Hepatocyte (in vitro differentiated cells): ENCODE measurements at regions not wholly inside any gene's neighbourhood (a gene's known extent, or its start where the extent isn't known, plus 50 kb on each side); places are given as distances from the start of the nearest gene placed in this dataset.
"Not testable (repeated sequence)": the region's sequence is repeated elsewhere in the genome, so short reads cannot be mapped to it uniquely, and the experiment has no call there.

Source experiments
- DNase-seq: peaks from one replicate; pipeline ENCODE4 v3.0.0-alpha.2; 2016; ENCODE audit warnings: low spot score
- H2AFZ ChIP-seq: fragments of 200-600 bp; sonication (generic); 2 replicates; pipeline ENCODE4 v1.6.0; 2016; ENCODE audit warnings: antibody characterized with exemption, mild to moderate bottlenecking
- H3K27ac ChIP-seq: fragments of 200-600 bp; sonication (generic); 2 replicates; pipeline ENCODE4 v1.5.1; 2016; ENCODE audit warnings: mild to moderate bottlenecking
- H3K27me3 ChIP-seq: fragments of 200-600 bp; sonication (generic); 2 replicates; pipeline ENCODE4 v1.6.1; 2016
- H3K36me3 ChIP-seq: fragments of 200-600 bp; sonication (generic); replicated peaks from 2 replicates; pipeline ENCODE4 v1.5.1; 2016; ENCODE audit warnings: low read depth; ENCODE audit not compliant: insufficient read depth
- H3K4me1 ChIP-seq: fragments of 200-600 bp; sonication (generic); 2 replicates; pipeline ENCODE4 v1.5.1; 2016; ENCODE audit warnings: mild to moderate bottlenecking, moderate library complexity; ENCODE audit not compliant: insufficient read depth
- H3K4me2 ChIP-seq: fragments of 200-600 bp; sonication (generic); 2 replicates; pipeline ENCODE4 v1.6.0; 2016
- H3K4me3 ChIP-seq: fragments of 200-600 bp; sonication (generic); 2 replicates; pipeline ENCODE4 v1.5.1; 2016; ENCODE audit warnings: mild to moderate bottlenecking
- H3K79me2 ChIP-seq: fragments of 200-600 bp; sonication (generic); 2 replicates; pipeline ENCODE4 v1.6.0; 2017; ENCODE audit warnings: mild to moderate bottlenecking
- H3K9me2 ChIP-seq: fragments of 200-600 bp; sonication (generic); replicated peaks from 2 replicates; pipeline ENCODE4 v1.6.0; 2017; ENCODE audit warnings: mild to moderate bottlenecking; ENCODE audit not compliant: insufficient read depth
- H3K9me3 ChIP-seq: fragments of 200-600 bp; sonication (generic); 2 replicates; pipeline ENCODE4 v1.5.1; 2016; ENCODE audit warnings: low read depth, mild to moderate bottlenecking
- H4K20me1 ChIP-seq: fragments of 200-600 bp; sonication (generic); 2 replicates; pipeline ENCODE4 v1.6.0; 2016; ENCODE audit warnings: mild to moderate bottlenecking; ENCODE audit not compliant: insufficient read depth, poor library complexity, severe bottlenecking
- CTCF ChIP-seq: fragments of 200-600 bp; sonication (generic); IDR thresholded peaks from 2 replicates; pipeline ENCODE4 v1.5.1; 2016; ENCODE audit warnings: antibody characterized with exemption, mild to moderate bottlenecking; ENCODE audit not compliant: poor library complexity
- EZH2 ChIP-seq: fragments of 200-600 bp; sonication (generic); IDR thresholded peaks from 2 replicates; pipeline ENCODE4 v1.6.1; 2016; ENCODE audit warnings: antibody characterized with exemption, mild to moderate bottlenecking, borderline replicate concordance
- EZH2phosphoT487 ChIP-seq: fragments of 200-600 bp; sonication (generic); IDR thresholded peaks from one replicate; pipeline ENCODE4 v1.6.1; 2018; ENCODE audit warnings: antibody characterized with exemption, mild to moderate bottlenecking, low read depth, moderate library complexity; ENCODE audit not compliant: unreplicated experiment, severe bottlenecking
- WGBS: methylation state at CpG from one replicate; pipeline ENCODE4 v1.1.6; 2016; ENCODE audit warnings: low lambda C conversion rate; ENCODE audit errors: missing lambda C conversion rate; 5-methylcytosine and 5-hydroxymethylcytosine counted together

- Histone ChIP-seq H4K20me1 (no peaks in the 10 kb centered on the region), H3K4me3 (no peak overlapping the region), H2AFZ (peak overlapping the region; percentile 35), H3K27ac (peak overlapping the region; percentile 63), H3K4me2 (no peak overlapping the region), H3K79me2 (no peaks in the 10 kb centered on the region), H3K27me3 (no peaks in the 10 kb centered on the region), H3K9me3 (no peaks in the 10 kb centered on the region), H3K9me2 (no peaks in the 10 kb centered on the region), H3K4me1 (peaks cover 6% of the 10 kb centered on the region), H3K36me3 (no peaks in the 10 kb centered on the region)
- WGBS: 39% methylated on average over 6 of the region's 6 CpGs
- peak; percentile 84 for DNase-seq
- TF ChIP-seq EZH2phosphoT487: no peak
- TF ChIP-seq EZH2: no peak
- no peak for TF ChIP-seq CTCF
These were observed 189.3 kb downstream of the EDEM1 start for GRCh38 chr3:5376761-5377160.

GRCh38 chr3:5379266-5379665, 191.8 kb downstream of the EDEM1 start:
- not testable (repeated sequence) for H3K36me3 ChIP-seq

GRCh38 chr3:5383486-5384263, 196.2 kb downstream of the EDEM1 start:
- WGBS: 88% methylated on average over 12 of the region's 12 CpGs
- H2AFZ ChIP-seq, H3K27ac ChIP-seq, H3K36me3 ChIP-seq, H3K4me2 ChIP-seq, H3K9me3 ChIP-seq, H3K79me2 ChIP-seq, H3K4me1 ChIP-seq, H4K20me1 ChIP-seq, DNase-seq, H3K4me3 ChIP-seq, H3K27me3 ChIP-seq, H3K9me2 ChIP-seq: not testable (repeated sequence)

More at GRCh38 chr3:5379266-5379665, 191.8 kb downstream of the EDEM1 start:
- not testable (repeated sequence) for H3K9me3 ChIP-seq, DNase-seq, H2AFZ ChIP-seq, H4K20me1 ChIP-seq, H3K4me3 ChIP-seq, H3K4me1 ChIP-seq, H3K9me2 ChIP-seq, H3K79me2 ChIP-seq, H3K27ac ChIP-seq, H3K4me2 ChIP-seq, H3K27me3 ChIP-seq
- WGBS: 97% methylated on average over 3 of the region's 3 CpGs

- Histone ChIP-seq H3K4me3 (no peak overlapping the region), H3K9me2 (no peaks in the 10 kb centered on the region), H3K9me3 (no peaks in the 10 kb centered on the region), H2AFZ (no peak overlapping the region), H3K79me2 (no peaks in the 10 kb centered on the region), H3K4me1 (no peaks in the 10 kb centered on the region), H3K27me3 (no peaks in the 10 kb centered on the region), H3K27ac (no peak overlapping the region), H3K36me3 (no peaks in the 10 kb centered on the region), H3K4me2 (no peak overlapping the region), H4K20me1 (no peaks in the 10 kb centered on the region)
- 90% methylated on average over 7 of the region's 7 CpGs for WGBS
- DNase-seq: no peak
- TF ChIP-seq CTCF (no peak), EZH2phosphoT487 (no peak), EZH2 (no peak)
These were observed 197.2 kb downstream of the EDEM1 start for GRCh38 chr3:5384557-5385236.
